Stimulated activated CD4-positive, alpha-beta T cell treated with anti-CD3 and anti-CD28 coated beads, Interleukin-2, amount 100 ng/mL, for 4 hours (primary cell): ENCODE measurements at regions not wholly inside any gene's neighbourhood (a gene's known extent, or its start where the extent isn't known, plus 50 kb on each side); places are given as distances from the start of the nearest gene placed in this dataset.

ENCODE experiments used
- DNase-seq: peaks from one replicate; pipeline ENCODE4 v3.0.0-alpha.2; 2020; ENCODE audit warnings: low read depth

DNA sequence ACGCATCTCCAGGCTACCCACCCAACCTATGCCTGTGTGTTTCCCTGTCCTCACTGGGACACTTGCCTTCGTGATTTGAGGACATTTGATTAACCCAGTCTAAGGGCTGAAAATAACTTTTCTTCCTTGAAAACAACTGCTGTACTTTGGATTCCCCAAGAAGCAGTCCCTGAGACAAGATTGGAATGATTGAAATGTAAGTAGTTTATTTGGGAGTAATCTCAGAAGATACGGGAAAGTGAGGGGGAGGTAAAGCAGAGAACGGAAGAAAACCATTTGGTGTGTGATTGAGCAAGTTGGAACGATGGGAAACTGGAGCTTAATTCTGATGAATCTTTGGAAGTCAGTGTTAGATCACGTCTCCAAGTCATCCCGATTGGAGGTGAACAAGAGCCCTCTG lies 143.8 kb upstream of the LMCD1 start:
- DNase-seq, result no peak

DNA sequence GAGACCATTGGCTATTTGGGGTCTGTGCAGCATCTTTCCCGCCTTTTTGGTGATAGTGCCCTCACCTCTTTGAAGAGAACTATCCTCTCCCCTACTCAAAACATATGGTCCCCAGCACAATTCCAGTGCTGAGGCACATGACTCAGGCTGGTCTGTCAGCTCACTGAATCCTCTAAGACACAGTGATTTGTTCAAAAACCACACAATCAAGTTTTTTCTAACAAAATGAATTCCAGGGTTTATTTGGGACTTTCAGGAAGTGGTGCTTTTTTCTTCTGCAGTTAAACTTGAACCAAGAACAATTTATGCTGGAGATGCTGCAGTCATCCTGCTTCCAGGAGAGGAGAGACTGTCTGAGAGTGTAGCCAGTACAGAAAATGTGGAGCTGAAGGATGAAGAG lies 142.5 kb upstream of the LMCD1 start:
- no peak for DNase-seq

DNA sequence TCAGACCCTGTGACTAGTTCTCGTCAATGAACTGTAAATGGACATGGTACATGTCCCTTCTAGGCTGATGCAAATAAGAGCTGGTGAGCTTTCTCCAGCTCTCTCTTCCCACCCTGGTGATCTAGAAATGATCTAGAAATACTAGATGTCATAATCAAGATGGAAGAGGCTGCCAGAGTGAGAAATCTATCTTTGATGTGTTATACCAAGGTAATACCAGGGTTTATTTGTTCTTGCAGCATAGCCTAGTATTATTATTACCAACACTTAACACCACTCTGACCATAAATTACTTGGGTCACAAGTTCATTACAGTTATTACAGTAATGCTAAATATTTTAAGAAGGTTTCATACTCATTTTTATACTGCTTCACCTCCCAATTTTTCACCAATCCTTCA lies 138.4 kb upstream of the LMCD1 start:
- no peak for DNase-seq

GRCh38 chr3:8365541-8365940 lies 136.1 kb upstream of the LMCD1 start:
- no peak for DNase-seq

DNA sequence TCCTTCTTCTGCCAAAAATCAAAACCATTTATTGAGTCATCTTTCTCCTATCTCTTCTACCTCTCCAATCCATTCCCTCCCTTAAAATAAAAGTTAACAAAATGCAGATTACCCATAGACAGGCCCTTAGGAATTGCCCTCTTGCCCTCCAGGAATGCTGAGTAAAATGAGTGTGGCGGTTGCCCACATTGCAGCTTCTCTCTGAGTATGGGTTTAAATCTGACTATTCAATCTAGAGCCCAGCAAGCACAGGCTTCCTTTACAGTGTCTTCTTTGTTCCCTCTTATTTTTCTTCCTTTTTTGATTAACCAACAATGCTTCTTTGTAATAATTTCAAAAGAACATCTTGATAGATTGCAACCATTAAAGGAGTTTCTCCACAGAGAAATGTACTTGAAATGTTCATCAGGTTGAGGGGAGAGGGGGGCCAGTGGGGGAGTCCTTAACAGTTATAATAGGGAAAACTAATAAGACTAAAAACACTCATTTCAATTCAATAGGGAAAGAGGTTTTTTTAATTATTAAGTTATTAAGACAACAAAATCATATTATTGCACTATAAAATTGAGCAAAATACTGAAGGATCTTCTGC lies 135.3 kb upstream of the LMCD1 start:
- no peak for DNase-seq

- DNase-seq, result no peak
Observed at GRCh38 chr3:8368598-8368997, 133.0 kb upstream of the LMCD1 start.

DNA sequence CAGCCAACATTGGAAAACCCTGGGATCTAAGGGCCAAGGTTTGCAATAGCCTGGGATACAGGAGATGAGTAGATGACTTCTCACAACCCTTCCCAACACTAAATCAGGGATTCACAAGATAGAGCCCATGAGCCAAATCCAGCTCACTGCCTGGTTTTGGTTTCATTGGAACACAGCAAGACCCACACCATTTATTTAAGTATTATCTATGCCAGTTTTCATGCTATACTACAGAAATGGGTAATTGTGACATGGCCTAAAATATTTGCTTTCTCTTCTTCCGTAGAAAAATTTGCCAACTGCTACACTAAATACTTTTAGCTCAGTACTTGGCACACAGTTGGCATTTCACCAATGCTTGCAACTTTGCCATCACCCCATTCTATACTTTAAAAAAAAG lies 132.0 kb upstream of the LMCD1 start:
- no peak for DNase-seq

DNA sequence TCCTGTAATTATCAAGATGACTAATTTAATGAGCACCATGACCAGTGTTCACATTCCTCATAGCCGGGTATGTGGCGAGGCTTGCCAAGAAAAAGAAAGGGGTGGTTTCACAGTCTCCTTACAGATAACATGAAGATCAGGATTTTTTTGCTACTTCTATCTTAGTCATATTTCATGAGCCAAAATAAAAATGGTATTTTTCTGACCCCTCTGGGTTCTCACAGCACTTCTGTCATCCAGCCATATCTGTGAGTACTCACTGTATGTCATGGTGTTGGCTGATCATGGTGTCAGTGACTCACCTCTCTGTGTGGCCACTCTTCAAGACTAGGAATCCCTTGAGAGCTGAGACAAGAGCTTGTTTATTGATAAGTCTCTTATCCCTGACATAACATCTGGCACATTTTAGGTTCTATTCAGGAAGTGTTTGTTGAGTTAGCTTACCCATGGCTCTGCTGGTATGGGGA lies 130.5 kb upstream of the LMCD1 start:
- DNase-seq, result no peak

GRCh38 chr3:8371960-8372463 lies 129.6 kb upstream of the LMCD1 start:
- DNase-seq, result no peak

- DNase-seq, result no peak
Observed at GRCh38 chr3:8380904-8381704, 120.5 kb upstream of the LMCD1 start.

DNA sequence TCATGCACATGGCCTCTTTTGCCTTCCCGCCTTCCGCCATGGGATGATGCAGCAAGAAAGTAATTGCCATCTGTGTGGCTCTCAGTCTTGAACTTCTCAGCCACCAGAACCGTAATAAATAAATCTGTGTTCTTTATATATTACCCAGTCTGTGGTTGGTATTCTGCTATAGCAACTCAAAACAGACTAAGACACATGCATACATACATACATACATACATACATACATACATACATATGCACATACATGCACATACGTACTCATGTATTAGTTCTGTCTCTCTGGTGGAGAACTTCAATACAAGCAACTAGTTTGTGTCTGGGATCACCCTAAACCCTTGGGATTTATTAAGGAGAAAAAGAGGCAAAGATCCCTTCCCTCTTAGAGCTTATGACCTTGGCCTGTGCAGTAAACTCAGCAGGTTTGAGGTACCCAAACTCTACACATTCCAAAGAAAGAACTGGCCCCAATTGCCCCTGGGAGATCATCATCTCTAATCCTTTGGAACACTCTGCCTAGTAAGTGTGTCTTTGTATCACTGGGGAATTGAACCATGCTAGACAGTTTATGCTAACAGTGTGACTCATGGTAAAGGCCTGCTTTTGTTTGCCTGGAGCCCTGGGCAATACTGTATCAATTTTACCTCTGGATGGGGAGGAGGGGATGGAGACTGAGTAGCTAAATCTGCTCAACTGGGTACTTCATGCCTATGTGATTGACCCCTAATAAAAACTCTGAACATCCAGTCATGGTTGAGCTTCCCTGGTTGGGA lies 115.6 kb upstream of the LMCD1 start:
- DNase-seq, result no peak

GRCh38 chr3:8387571-8387970 lies 114.1 kb upstream of the LMCD1 start:
- no peak for DNase-seq

DNA sequence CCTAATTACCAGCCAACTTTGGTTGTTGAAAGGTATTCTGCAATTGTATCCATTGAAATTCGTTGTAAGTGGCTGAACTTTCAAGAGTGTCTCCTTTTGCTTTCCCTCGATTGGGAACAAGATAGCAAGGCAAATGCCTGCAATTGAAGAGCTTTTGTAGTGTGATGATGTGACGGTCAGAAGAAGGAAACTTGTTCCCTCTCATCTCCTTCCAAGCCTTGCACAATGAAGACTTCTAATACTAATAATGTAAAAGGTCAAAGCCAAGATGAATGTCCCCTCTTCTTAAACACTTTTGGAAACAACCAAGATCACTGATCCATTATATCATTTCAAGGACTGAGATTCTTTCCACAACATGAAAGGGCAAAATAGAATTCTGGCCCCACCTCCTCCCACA lies 101.9 kb upstream of the LMCD1 start:
- no peak for DNase-seq

- no peak for DNase-seq
Observed at GRCh38 chr3:8400911-8401310, 100.7 kb upstream of the LMCD1 start.

DNA sequence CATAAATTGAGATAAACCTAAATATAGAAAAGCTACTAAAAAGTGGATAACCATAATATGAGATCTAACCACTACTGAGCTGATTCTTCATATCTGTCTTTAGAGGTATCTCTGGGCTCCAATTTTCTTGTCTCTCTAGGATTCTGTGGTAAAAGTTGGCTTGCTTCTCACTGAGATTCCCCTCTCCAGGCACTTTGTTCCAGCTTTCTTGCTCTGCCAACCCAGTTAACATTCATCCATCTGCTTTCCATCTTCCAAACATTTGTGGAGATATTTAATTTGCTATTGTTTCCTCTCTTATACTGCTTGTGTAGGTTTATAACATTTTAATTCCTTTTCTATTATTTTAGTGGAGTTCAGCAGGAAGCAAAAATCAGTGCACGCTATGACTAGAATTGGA lies 97.6 kb upstream of the LMCD1 start:
- no peak for DNase-seq

GRCh38 chr3:8405144-8405543 lies 96.5 kb upstream of the LMCD1 start:
- no peak for DNase-seq

DNA sequence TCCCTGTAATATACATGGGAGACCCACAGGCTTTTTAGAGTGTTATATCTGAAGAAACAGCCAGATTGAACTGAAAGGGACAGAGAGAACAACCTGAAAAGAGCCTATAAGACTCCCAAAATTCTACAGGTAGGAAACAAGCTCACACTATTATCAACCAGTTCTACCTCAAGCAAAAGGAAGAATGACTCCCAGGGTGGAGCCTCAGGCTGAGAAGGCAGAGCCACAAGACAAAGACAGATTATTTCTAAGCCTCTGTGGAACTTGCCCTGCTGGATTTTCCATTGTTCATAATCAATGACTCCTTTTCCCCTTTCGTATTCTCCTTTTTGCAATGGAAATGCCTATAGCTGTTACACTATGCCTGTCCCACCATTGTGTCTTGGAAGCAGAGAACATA lies 95.1 kb upstream of the LMCD1 start:
- no peak for DNase-seq

GRCh38 chr3:8413337-8413926 lies 88.2 kb upstream of the LMCD1 start:
- DNase-seq, result no peak

GRCh38 chr3:8416965-8417364 lies 84.7 kb upstream of the LMCD1 start:
- DNase-seq, result no peak

DNA sequence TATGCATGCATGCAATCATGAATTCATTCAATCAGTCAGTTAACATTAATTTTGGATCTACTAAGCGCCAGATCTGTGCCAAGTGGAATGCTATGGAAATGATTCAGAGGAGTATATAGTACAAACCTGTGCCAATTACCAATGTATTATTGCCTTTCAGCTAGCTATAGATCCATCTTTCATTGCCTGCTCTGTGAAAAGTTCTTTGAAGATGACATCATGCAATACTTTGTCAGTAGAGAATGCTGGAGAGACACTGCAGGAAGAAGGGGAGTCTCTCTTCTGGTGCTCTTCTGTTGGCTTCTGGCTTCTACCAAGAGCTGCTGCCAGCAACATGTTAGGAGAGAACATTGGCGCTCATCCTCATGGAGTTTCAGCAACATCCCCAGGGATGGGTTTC lies 81.0 kb upstream of the LMCD1 start:
- no peak for DNase-seq

GRCh38 chr3:8421267-8421666 lies 80.4 kb upstream of the LMCD1 start:
- DNase-seq, result no peak

GRCh38 chr3:8421711-8422110 lies 79.9 kb upstream of the LMCD1 start:
- no peak for DNase-seq

DNA sequence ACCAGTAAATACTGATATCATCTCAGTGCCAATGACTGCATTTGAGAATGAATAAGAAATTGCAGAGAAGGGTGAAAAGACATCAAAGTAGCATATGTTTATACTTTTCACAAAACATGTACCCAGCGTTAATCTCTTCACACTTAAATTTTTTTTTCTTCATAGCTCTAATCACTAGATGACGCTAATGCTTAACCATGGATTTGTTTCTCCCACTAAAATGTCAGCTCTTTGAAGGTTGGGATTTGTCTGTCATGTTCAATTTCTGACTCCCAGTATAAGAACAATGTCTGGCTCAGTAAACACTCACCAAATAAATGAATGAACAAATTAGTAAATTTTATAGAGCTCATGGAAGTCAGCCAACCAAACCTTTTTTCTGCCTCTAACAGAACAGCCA lies 78.3 kb upstream of the LMCD1 start:
- DNase-seq, result no peak
